PFSK-1 (cell line): ENCODE measurements at regions not wholly inside any gene's neighbourhood (a gene's known extent, or its start where the extent isn't known, plus 50 kb on each side); places are given as distances from the start of the nearest gene placed in this dataset.

Source experiments
- FOXP2 ChIP-seq: optimal IDR thresholded peaks from 2 replicates; pipeline ENCODE3; 2011; ENCODE audit warnings: borderline replicate concordance, control low read depth, inconsistent platforms; ENCODE audit not compliant: insufficient read depth; ENCODE audit errors: extremely low read length, extremely low read depth
- POLR2AphosphoS5 ChIP-seq: IDR thresholded peaks from 2 replicates; pipeline ENCODE4 v1.6.1; 2012; ENCODE audit warnings: low read depth, mild to moderate bottlenecking, control low read depth, low read length, moderate library complexity
- REST ChIP-seq, 2 experiments: IDR thresholded peaks; 2 replicates each; pipeline versions ENCODE4 v1.6.1 to v1.8.0; 2011 to 2012; ENCODE audit warnings: low read depth in 2 of 2, low read length in 2 of 2, control low read depth in 1 of 2, inconsistent platforms in 1 of 2, mild to moderate bottlenecking in 1 of 2, moderate library complexity in 1 of 2; ENCODE audit not compliant: insufficient read depth in 1 of 2
- SIN3A ChIP-seq: IDR thresholded peaks from 2 replicates; pipeline ENCODE4 v1.6.1; 2012; ENCODE audit warnings: mild to moderate bottlenecking, low read length, moderate library complexity, borderline replicate concordance; ENCODE audit not compliant: insufficient read depth
- TAF1 ChIP-seq: IDR thresholded peaks from 2 replicates; pipeline ENCODE4 v1.6.1; 2012; ENCODE audit warnings: low read length, control low read depth, borderline replicate concordance; ENCODE audit not compliant: insufficient read depth

GRCh38 chr12:87008785-87009384, 752.7 kb upstream of the MGAT4C start:
- no peak for TF ChIP-seq POLR2AphosphoS5
- TF ChIP-seq FOXP2 = no peak
- no peak for TF ChIP-seq REST (IDR thresholded peaks at IDR 0.05; ENCODE audit: insufficient read depth in 1 of 2, low read depth in 2 of 2, low read length in 2 of 2)
- TF ChIP-seq TAF1 = no peak
- no peak for TF ChIP-seq SIN3A

GRCh38 chr12:87001102-87001501, 744.9 kb upstream of the MGAT4C start:
- TF ChIP-seq SIN3A (no peak), POLR2AphosphoS5 (no peak), FOXP2 (no peak), TAF1 (no peak), REST (IDR thresholded peaks at IDR 0.05; ENCODE audit: insufficient read depth in 1 of 2, low read depth in 2 of 2, low read length in 2 of 2) (no peak)

- TF ChIP-seq FOXP2 = no peak
- no peak for TF ChIP-seq SIN3A
- TF ChIP-seq POLR2AphosphoS5 = no peak
- no peak for TF ChIP-seq TAF1
- no peak for TF ChIP-seq REST (IDR thresholded peaks at IDR 0.05; ENCODE audit: insufficient read depth in 1 of 2, low read depth in 2 of 2, low read length in 2 of 2)
Observed at GRCh38 chr12:86985298-86985697, 729.1 kb upstream of the MGAT4C start.

- no peak for TF ChIP-seq TAF1
Observed at GRCh38 chr12:86959766-86960458, 703.7 kb upstream of the MGAT4C start.

GRCh38 chr12:86950444-86950843, 694.3 kb upstream of the MGAT4C start:
- TF ChIP-seq SIN3A = no peak
- TF ChIP-seq TAF1 = no peak
- TF ChIP-seq REST (IDR thresholded peaks at IDR 0.05; ENCODE audit: insufficient read depth in 1 of 2, low read depth in 2 of 2, low read length in 2 of 2) = no peak
- TF ChIP-seq POLR2AphosphoS5 = no peak
- no peak for TF ChIP-seq FOXP2
